H9 (cell line): ENCODE measurements at regions not wholly inside any gene's neighbourhood (a gene's known extent, or its start where the extent isn't known, plus 50 kb on each side); places are given as distances from the start of the nearest gene placed in this dataset.

Experiments
- DNase-seq: peaks from one replicate; pipeline ENCODE4 v3.0.0-alpha.2; 2017
- H2AFZ ChIP-seq: one replicate; pipeline ENCODE4 v1.6.1; 2013; ENCODE audit warnings: mild to moderate bottlenecking, low read length, control low read depth, moderate library complexity
- H2AK5ac ChIP-seq: 2 replicates; pipeline ENCODE4 v1.6.1; 2013; ENCODE audit warnings: low read length, control low read depth, mixed read lengths; ENCODE audit not compliant: insufficient read length
- H2BK120ac ChIP-seq: one replicate; pipeline ENCODE4 v1.6.1; 2013; ENCODE audit warnings: low read depth, mild to moderate bottlenecking, low read length, control low read depth, inconsistent platforms; ENCODE audit not compliant: poor library complexity, severe bottlenecking
- H2BK12ac ChIP-seq: 2 replicates; pipeline ENCODE4 v1.6.1; 2013; ENCODE audit warnings: low read length, control low read depth, mixed read lengths, low read depth; ENCODE audit not compliant: insufficient read length
- H2BK15ac ChIP-seq: 2 replicates; pipeline ENCODE4 v1.6.1; 2013; ENCODE audit warnings: low read depth, low read length, control low read depth
- H2BK20ac ChIP-seq: one replicate; pipeline ENCODE4 v1.6.1; 2013; ENCODE audit warnings: low read depth, mild to moderate bottlenecking, low read length, control low read depth, inconsistent platforms; ENCODE audit not compliant: poor library complexity, severe bottlenecking
- H2BK5ac ChIP-seq: 2 replicates; pipeline ENCODE4 v1.6.1; 2013; ENCODE audit warnings: low read length, control low read depth, mixed read lengths; ENCODE audit not compliant: insufficient read length
- H3K14ac ChIP-seq: 2 replicates; pipeline ENCODE4 v1.6.1; 2013; ENCODE audit warnings: low read length, control low read depth; ENCODE audit not compliant: insufficient read depth
- H3K18ac ChIP-seq: 2 replicates; pipeline ENCODE4 v1.6.1; 2013; ENCODE audit warnings: low read depth, mild to moderate bottlenecking, mixed read lengths, low read length, control low read depth; ENCODE audit not compliant: insufficient read length
- H3K23ac ChIP-seq: 2 replicates; pipeline ENCODE4 v1.6.1; 2013; ENCODE audit warnings: low read length, control low read depth, mixed read lengths, low read depth; ENCODE audit not compliant: insufficient read length
- H3K23me2 ChIP-seq: 2 replicates; pipeline ENCODE4 v1.6.1; 2013; ENCODE audit warnings: low read depth, mild to moderate bottlenecking, mixed read lengths, low read length, control low read depth; ENCODE audit not compliant: insufficient read length, poor library complexity, severe bottlenecking
- H3K27ac ChIP-seq: 2 replicates; pipeline ENCODE4 v1.5.1; 2013; ENCODE audit warnings: low read length, control low read depth, mixed read lengths, low read depth; ENCODE audit not compliant: insufficient read length
- H3K27me3 ChIP-seq: 2 replicates; pipeline ENCODE4 v1.6.1; 2013; ENCODE audit warnings: low read length, control low read depth, inconsistent platforms; ENCODE audit not compliant: insufficient read depth
- H3K4ac ChIP-seq: 2 replicates; pipeline ENCODE4 v1.6.1; 2013; ENCODE audit warnings: low read depth, mild to moderate bottlenecking, control low read depth, inconsistent platforms, low read length, moderate library complexity
- H3K4me1 ChIP-seq: 2 replicates; pipeline ENCODE4 v1.6.1; 2013; ENCODE audit warnings: low read length, control low read depth, inconsistent platforms; ENCODE audit not compliant: insufficient read depth
- H3K4me2 ChIP-seq: 2 replicates; pipeline ENCODE4 v1.6.1; 2013; ENCODE audit warnings: low read length, control low read depth, mixed read lengths; ENCODE audit not compliant: insufficient read length, insufficient read depth
- H3K56ac ChIP-seq: 2 replicates; pipeline ENCODE4 v1.6.1; 2013; ENCODE audit warnings: low read depth, mild to moderate bottlenecking, mixed read lengths, low read length, control low read depth; ENCODE audit not compliant: insufficient read length
- H3K79me1 ChIP-seq: 2 replicates; pipeline ENCODE4 v1.6.1; 2013; ENCODE audit warnings: low read depth, mild to moderate bottlenecking, moderate library complexity, low read length, control low read depth, inconsistent platforms; ENCODE audit not compliant: insufficient read depth, poor library complexity, severe bottlenecking
- H3K79me2 ChIP-seq: 2 replicates; pipeline ENCODE4 v1.6.1; 2013; ENCODE audit warnings: low read length, control low read depth, inconsistent platforms; ENCODE audit not compliant: insufficient read depth
- H3K9ac ChIP-seq: 2 replicates; pipeline ENCODE4 v1.6.1; 2013; ENCODE audit warnings: low read length, control low read depth, mixed read lengths; ENCODE audit not compliant: insufficient read length; ENCODE audit errors: extremely low read depth
- H3K9me3 ChIP-seq: one replicate; pipeline ENCODE4 v1.6.1; 2013; ENCODE audit warnings: low read depth, low read length, inconsistent platforms; ENCODE audit not compliant: control insufficient read depth
- H3T11ph ChIP-seq: one replicate; pipeline ENCODE4 v1.6.1; 2013; ENCODE audit warnings: mild to moderate bottlenecking, low read length, control low read depth, inconsistent platforms
- H4K20me1 ChIP-seq: one replicate; pipeline ENCODE4 v1.6.1; 2013; ENCODE audit not compliant: control insufficient read depth, insufficient read length, insufficient read depth
- H4K5ac ChIP-seq: 2 replicates; pipeline ENCODE4 v1.6.1; 2013; ENCODE audit warnings: low read depth, mild to moderate bottlenecking, mixed read lengths, low read length, control low read depth; ENCODE audit not compliant: insufficient read length
- H4K8ac ChIP-seq: replicated peaks from 2 replicates; pipeline ENCODE4 v1.6.1; 2013; ENCODE audit warnings: low read length, control low read depth, mixed read lengths, low read depth; ENCODE audit not compliant: insufficient read length
- H4K91ac ChIP-seq: 2 replicates; pipeline ENCODE4 v1.6.1; 2013; ENCODE audit warnings: low read depth, mild to moderate bottlenecking, moderate library complexity, mixed read lengths, low read length, control low read depth; ENCODE audit not compliant: insufficient read length
- H3K27ac Mint-ChIP-seq, 3 experiments: 2 replicates in 2 of 3; 3 replicates in 1 of 3; pipeline ENCODE4 v1.8.0; 2020 to 2021; ENCODE audit warnings: mixed read lengths in 3 of 3, mild to moderate bottlenecking in 1 of 3, moderate library complexity in 1 of 3
- H3K27me3 Mint-ChIP-seq: 2 replicates; pipeline ENCODE4 v1.8.0; 2021; ENCODE audit warnings: low read depth, mild to moderate bottlenecking, moderate library complexity, mixed read lengths
- H3K36me3 Mint-ChIP-seq, 3 experiments: 2 replicates in 2 of 3; 3 replicates in 1 of 3; pipeline ENCODE4 v1.8.0; 2020 to 2021; ENCODE audit warnings: low read depth in 3 of 3, mixed read lengths in 3 of 3; ENCODE audit not compliant: insufficient read depth in 1 of 3
- H3K4me1 Mint-ChIP-seq, 2 experiments: 2 replicates each; pipeline ENCODE4 v1.8.0; 2020; ENCODE audit warnings: mixed read lengths in 2 of 2
- H3K4me3 Mint-ChIP-seq, 2 experiments: 2 replicates in 1 of 2; 3 replicates in 1 of 2; pipeline ENCODE4 v1.8.0; 2020 to 2021; ENCODE audit warnings: mild to moderate bottlenecking in 2 of 2, mixed read lengths in 2 of 2, moderate library complexity in 1 of 2
- H3K9me3 Mint-ChIP-seq, 2 experiments: 2 replicates in 1 of 2; 3 replicates in 1 of 2; pipeline ENCODE4 v1.8.0; 2020; ENCODE audit warnings: mild to moderate bottlenecking in 2 of 2, mixed read lengths in 2 of 2, moderate library complexity in 1 of 2
- WGBS: extraction: QIAGEN DNeasy Blood & Tissue Kit; methylation state at CpG from one replicate; pipeline ENCODE4 v1.1.7; 2013; ENCODE audit warnings: missing lambda C conversion rate, low lambda C conversion rate, mixed read lengths; ENCODE audit not compliant: insufficient read length; ENCODE audit errors: extremely low coverage; 5-methylcytosine and 5-hydroxymethylcytosine counted together
- TF ChIP-seq, protein P1 (sequence below): fragments of 200-600 bp; sonication (generic); conservative IDR thresholded peaks from 3 replicates; pipeline ENCODE4 v1.8.0; 2021; ENCODE audit warnings: antibody characterized with exemption, mild to moderate bottlenecking

DNA sequence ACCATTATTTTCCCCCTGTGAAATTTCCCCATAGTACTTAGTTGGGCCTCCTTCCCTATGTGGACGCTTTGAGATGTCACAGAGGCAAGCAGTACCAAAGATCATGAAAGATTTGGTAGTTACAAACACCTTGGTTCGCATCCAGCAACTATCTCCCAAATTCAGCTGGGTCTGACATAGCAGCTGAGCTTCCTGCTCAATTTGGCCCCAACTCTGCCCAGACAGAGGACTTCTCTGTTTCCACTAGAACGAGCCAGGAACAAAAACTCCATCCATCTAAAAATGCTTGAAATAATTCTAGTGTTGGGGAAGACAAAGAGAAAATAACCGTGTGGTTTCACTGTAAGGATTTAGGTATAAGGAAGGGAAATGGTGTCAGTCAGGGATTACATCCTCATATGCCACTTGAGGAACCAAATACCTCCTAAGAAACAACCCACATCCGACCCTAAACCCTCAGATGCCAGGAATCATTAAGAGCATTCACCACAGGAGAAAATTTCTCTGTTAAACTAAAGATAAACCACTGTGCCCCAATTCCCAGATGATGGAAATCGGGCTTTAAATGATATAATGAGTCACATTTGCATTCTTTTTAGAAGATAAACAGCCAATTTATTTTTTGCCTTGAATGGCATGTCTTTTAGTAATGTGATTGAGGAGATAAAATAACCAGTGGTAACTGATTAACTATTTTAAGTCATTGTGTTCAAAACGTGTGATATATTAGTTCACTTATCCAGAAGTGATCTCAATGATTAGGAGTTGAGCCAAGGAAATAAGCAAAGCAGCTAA, 103.7 kb upstream of the IFNG-AS1 start:
- Histone ChIP-seq H4K20me1 (no peaks in the 10 kb centered on the region), H3K9me3 (no peaks in the 10 kb centered on the region), H3K56ac (no peak overlapping the region), H2BK20ac (no peak overlapping the region), H2AK5ac (no peak overlapping the region), H2BK5ac (no peak overlapping the region), H2BK12ac (no peak overlapping the region), H4K8ac (no peak overlapping the region), H3T11ph (no peak overlapping the region), H3K23me2 (no peaks in the 10 kb centered on the region), H3K79me2 (no peaks in the 10 kb centered on the region), H3K79me1 (no peaks in the 10 kb centered on the region), H3K18ac (peak overlapping the region; percentile 49), H4K91ac (no peak overlapping the region), H3K4ac (no peak overlapping the region), H3K9ac (no peak overlapping the region), H2BK120ac (no peak overlapping the region), H3K4me2 (no peak overlapping the region), H3K27me3 (no peaks in the 10 kb centered on the region), H3K27ac (no peak overlapping the region), H3K23ac (no peak overlapping the region), H4K5ac (no peak overlapping the region), H2BK15ac (no peak overlapping the region), H2AFZ (no peak overlapping the region), H3K4me1 (no peaks in the 10 kb centered on the region; the same call in 1 of the 2 replicates), H3K14ac (no peak overlapping the region)
- Mint-ChIP-seq H3K36me3 (no peaks in the 10 kb centered on the region), H3K4me1 (peaks cover 28 to 29% of the 10 kb centered on the region in 2 experiments), H3K4me3 (no peak overlapping the region), H3K27me3 (no peaks in the 10 kb centered on the region), H3K9me3 (no peaks in the 10 kb centered on the region), H3K27ac (no peak overlapping the region)
- no peak for DNase-seq
- no CpG with 5 or more reads among the region's 7 CpGs for WGBS
- TF ChIP-seq, protein P1, sequence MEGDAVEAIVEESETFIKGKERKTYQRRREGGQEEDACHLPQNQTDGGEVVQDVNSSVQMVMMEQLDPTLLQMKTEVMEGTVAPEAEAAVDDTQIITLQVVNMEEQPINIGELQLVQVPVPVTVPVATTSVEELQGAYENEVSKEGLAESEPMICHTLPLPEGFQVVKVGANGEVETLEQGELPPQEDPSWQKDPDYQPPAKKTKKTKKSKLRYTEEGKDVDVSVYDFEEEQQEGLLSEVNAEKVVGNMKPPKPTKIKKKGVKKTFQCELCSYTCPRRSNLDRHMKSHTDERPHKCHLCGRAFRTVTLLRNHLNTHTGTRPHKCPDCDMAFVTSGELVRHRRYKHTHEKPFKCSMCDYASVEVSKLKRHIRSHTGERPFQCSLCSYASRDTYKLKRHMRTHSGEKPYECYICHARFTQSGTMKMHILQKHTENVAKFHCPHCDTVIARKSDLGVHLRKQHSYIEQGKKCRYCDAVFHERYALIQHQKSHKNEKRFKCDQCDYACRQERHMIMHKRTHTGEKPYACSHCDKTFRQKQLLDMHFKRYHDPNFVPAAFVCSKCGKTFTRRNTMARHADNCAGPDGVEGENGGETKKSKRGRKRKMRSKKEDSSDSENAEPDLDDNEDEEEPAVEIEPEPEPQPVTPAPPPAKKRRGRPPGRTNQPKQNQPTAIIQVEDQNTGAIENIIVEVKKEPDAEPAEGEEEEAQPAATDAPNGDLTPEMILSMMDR: no peak
